ENCODE measurements at regions not wholly inside any gene's neighbourhood (a gene's known extent, or its start where the extent isn't known, plus 50 kb on each side); places are given as distances from the start of the nearest gene placed in this dataset.
A peak's percentile ranks its signal among the peaks of the same experiment; 100 is the strongest.
"Not testable (repeated sequence)": the region's sequence is repeated elsewhere in the genome, so short reads cannot be mapped to it uniquely, and the experiment has no call there.

GRCh38 chr10:20656886-20657285, 240.2 kb downstream of the NEBL start:
- DNase-seq (ENCODE audit: low read depth), result no peak

GRCh38 chr10:20652424-20652823, 244.7 kb downstream of the NEBL start:
- not testable (repeated sequence) for DNase-seq (ENCODE audit: low read depth)

- DNase-seq (ENCODE audit: low read depth), result no peak
Measured at GRCh38 chr10:20648263-20648874, 248.7 kb downstream of the NEBL start.

- DNase-seq (ENCODE audit: low read depth), result no peak
Measured at GRCh38 chr10:20647756-20648155, 249.4 kb downstream of the NEBL start.

GRCh38 chr10:20644421-20644820, 252.7 kb downstream of the NEBL start:
- DNase-seq (ENCODE audit: low read depth), result no peak

DNA sequence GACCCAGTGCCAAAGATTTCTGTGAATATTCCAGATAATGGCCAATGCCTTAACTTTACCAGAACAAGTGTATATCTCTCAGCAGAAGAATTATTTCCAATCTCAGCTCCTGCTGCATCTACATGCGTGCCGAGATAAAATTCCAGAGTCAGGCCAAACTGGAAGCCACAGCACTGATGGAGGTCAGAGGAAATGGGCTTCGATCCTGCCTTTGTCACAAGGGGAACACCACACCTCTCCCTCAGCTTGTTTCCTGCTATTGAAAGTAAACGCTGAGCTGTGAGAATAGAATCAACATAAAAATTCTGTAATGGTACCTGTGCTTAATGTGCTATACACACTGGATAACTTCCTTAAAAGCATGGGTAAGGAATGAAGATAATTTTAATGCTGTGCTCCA, 255.5 kb downstream of the NEBL start:
- no peak for DNase-seq (ENCODE audit: low read depth)

GRCh38 chr10:20635570-20635969, 261.5 kb downstream of the NEBL start:
- no peak for DNase-seq (ENCODE audit: low read depth)

GRCh38 chr10:20634839-20635238, 262.3 kb downstream of the NEBL start:
- no peak for DNase-seq (ENCODE audit: low read depth)

- no peak for DNase-seq (ENCODE audit: low read depth)
Measured at GRCh38 chr10:20633714-20634113, 263.4 kb downstream of the NEBL start.

DNA sequence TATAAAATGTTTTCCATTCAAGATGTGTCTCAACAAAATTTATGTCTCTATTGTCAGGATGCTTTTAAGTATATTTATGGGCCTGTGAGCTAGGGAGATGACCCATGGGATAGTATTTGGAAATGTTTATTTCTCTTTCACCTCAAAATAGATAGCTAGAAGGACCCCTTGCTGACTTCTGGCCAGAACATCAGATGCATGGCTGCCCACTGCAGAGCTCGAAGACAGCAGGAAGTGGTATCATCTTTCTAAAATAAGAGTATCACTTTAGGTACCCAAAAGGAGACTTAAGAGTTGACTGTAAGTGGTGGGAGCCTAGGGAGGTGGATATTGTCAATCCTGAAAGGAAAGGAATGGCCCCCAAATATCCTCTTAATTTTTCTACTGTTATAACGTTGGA, 264.4 kb downstream of the NEBL start:
- DNase-seq (ENCODE audit: low read depth), result no peak

GRCh38 chr10:20631229-20631628, 265.9 kb downstream of the NEBL start:
- DNase-seq (ENCODE audit: low read depth), result no peak

DNA sequence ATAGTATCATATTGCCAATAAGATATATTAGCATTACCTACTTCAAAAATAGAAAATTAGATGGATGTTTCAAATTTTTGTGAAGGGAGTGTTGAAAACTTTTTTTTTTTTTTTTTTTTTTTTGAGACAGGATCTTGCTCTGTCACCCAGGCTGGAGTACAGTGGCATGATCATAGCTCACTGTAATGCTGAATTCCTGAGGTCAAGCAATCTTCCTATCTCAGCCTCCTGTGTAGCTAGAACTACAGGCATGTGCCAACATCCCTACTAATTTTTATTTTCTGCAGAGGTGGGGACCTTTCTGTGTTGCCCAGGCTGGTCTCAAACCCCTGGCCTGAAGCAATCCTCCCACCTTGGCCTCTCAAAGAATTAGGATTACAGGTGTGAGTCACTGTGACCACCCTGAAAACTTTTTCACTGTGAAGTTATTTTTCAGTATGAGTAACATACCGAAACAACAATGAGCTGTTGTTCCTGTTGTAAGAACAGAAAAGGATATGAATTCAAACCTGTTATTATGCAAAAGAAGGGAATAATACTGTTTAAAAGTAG, 266.9 kb downstream of the NEBL start:
- DNase-seq (ENCODE audit: low read depth), result no peak

DNA sequence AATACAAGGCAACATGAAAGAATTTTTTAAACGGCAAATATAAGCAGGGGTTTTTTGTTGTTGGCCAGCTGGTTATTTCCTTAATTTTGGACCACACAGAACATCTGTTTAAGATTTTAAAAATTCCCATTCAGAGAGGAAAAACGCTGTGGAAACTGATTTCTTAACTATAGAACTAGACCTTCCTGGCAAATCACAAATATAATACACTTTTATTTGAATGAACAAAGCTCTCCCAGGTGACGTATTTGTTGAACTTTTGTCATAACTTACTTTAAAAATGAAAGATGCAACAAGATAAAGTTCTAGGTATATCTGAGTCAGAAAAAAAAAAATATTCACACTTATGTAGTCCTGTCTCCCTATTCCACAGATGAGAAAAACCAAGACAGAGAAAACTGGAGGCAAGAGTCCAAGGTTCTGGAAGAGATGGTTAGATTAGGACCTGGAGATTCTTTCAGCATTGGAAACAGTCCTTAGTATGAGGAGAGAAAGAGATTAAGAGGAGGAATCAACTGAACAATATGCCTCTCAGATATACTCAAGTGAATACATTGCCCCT, 269.1 kb downstream of the NEBL start:
- no peak for DNase-seq (ENCODE audit: low read depth)

DNA sequence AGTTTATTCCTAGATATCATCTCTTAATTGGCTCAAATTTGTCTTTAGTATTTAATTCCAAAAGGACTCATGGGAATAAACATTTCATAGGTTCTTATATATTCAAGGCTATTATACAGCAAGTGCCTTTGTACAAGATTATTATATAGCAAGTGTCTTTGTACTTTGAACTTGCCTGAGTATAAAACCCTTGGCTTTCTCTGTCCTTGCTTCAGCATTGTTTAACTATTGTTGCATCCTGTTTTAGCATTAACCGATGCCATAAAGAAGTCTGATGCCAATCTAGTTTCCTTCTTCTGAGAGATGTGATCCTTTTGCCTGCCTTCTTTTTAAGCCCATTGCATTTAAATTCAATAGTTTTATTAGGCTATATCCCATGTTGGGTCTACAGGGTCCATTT, 270.0 kb downstream of the NEBL start:
- no peak for DNase-seq (ENCODE audit: low read depth)

- DNase-seq (ENCODE audit: low read depth), result no peak
Measured at GRCh38 chr10:20625868-20626267, 271.2 kb downstream of the NEBL start.

- DNase-seq (ENCODE audit: low read depth), result peak; percentile 12
Measured at GRCh38 chr10:20624642-20625041, 272.5 kb downstream of the NEBL start.

- DNase-seq (ENCODE audit: low read depth), result no peak
Measured at GRCh38 chr10:20623546-20623945, 273.6 kb downstream of the NEBL start.

- peak; percentile 31 for DNase-seq (ENCODE audit: low read depth)
Measured at GRCh38 chr10:20622531-20623211, 274.4 kb downstream of the NEBL start.

- no peak for DNase-seq (ENCODE audit: low read depth)
Measured at GRCh38 chr10:20620981-20621380, 276.1 kb downstream of the NEBL start.

DNA sequence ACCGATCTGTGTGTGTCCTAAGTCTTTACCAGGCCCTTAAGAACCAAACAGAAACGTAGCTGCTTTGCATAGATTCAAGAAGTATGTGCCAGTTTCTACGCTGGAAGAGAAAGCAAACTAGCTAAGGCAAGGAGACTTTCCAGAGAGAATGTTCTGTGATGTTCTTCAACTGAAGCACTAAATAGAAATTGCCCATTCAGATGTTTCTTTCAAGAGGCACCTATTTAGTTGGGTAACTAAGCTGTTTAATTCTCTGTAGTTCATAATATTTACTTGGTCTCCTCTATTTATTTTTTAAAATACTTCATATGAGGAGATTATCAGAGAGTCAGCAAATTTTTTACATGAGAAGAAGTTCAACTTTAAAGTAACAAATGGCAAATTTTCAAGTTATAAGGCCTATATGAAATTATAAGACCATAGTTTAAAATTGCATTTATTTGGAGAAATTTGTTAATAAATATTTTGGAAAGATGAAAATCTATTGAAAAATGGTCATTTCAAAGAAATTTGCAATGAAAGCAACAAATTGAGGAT, 279.0 kb downstream of the NEBL start:
- no peak for DNase-seq (ENCODE audit: low read depth)

DNA sequence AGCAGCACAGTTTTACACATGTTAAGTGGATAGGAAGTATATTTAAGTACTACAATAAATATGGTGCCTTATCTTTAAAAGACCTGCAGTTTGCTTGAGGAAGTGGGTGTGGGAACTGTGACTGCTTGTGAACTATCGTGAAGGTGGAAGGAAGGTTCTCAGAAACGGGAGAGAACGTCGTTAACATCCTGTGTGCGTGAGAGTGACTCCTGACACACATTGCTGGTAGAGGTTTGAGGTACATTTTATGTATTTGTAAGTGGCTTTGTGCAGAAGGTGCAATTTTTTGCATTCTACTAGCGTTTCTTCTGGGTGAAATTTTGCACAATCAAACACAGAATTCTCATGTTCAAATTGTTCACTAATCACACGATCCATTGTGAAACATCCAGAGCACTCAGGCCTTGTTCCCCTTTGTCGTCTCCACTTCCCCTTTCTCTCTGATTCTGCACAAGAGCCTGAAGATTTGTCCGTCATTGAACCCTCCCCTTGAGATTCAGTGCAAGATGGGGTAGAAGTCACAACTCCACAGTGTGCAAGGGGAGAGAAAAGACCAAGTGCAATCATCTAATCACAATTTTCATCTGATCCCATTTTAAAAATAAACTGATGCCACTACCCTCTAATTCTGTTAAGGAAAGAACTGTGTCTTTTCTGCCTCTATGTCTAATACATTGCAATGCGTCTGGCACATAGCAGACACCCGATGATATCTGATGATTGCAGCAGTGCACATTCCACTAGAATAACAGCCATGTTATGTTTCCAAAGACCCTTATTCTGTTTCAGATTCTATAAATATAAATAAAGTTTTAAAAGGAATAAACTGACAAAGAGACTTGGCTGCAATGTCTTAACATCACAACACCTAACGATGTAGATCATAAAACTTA, 279.9 kb downstream of the NEBL start:
- DNase-seq (ENCODE audit: low read depth), result no peak

- no peak for DNase-seq (ENCODE audit: low read depth)
Measured at GRCh38 chr10:20616056-20616671, 280.9 kb downstream of the NEBL start.

All from GM04503 (cell line).